SK-N-SH treated with all-trans-retinoic acid at 6 μM for 48 hours (cell line): ENCODE measurements at regions not wholly inside any gene's neighbourhood (a gene's known extent, or its start where the extent isn't known, plus 50 kb on each side); places are given as distances from the start of the nearest gene placed in this dataset.

Source experiments
- ATAC-seq: fragments of 200-7000 bp; cut with Tn5 transposase; 3 replicates; pipeline ENCODE4 v1.9.1; 2020; ENCODE audit warnings: mild to moderate bottlenecking, moderate library complexity
- ARNTL ChIP-seq: fragments of 450-650 bp; formaldehyde crosslinking; IDR thresholded peaks from 2 replicates; pipeline ENCODE4 v1.5.0; 2020; ENCODE audit warnings: low read depth, mild to moderate bottlenecking, moderate library complexity, borderline replicate concordance
- BACH2 ChIP-seq: fragments of 250-450 bp; sonication (Bioruptor Pico); IDR thresholded peaks from 2 replicates; pipeline ENCODE4 v1.9.0; 2021; ENCODE audit warnings: mild to moderate bottlenecking, borderline replicate concordance
- CSDC2 ChIP-seq: fragments of 250-450 bp; sonication (Bioruptor Pico); IDR thresholded peaks from 2 replicates; pipeline ENCODE4 v1.5.0; 2020; ENCODE audit warnings: mild to moderate bottlenecking, moderate library complexity
- CSRNP3 ChIP-seq: fragments of 250-450 bp; sonication (Bioruptor Pico); IDR thresholded peaks from 2 replicates; pipeline ENCODE4 v1.5.1; 2021; ENCODE audit warnings: mild to moderate bottlenecking, moderate library complexity
- ESRRG ChIP-seq: fragments of 250-450 bp; sonication (Bioruptor Pico); IDR thresholded peaks from 2 replicates; pipeline ENCODE4 v1.6.1; 2021; ENCODE audit warnings: mild to moderate bottlenecking
- ISL1 ChIP-seq: fragments of 250-450 bp; sonication (Bioruptor Pico); IDR thresholded peaks from 2 replicates; pipeline ENCODE4 v2.1.2; 2022; ENCODE audit warnings: mild to moderate bottlenecking, moderate library complexity
- OSR1 ChIP-seq: fragments of 250-450 bp; sonication (Bioruptor Pico); IDR thresholded peaks from 2 replicates; pipeline ENCODE4 v1.8.0; 2022; ENCODE audit warnings: moderate library complexity, mild to moderate bottlenecking, inconsistent platforms
- PATZ1 ChIP-seq: fragments of 250-450 bp; sonication (Bioruptor Pico); IDR thresholded peaks from 2 replicates; pipeline ENCODE4 v1.8.0; 2020; ENCODE audit warnings: mild to moderate bottlenecking, moderate library complexity, borderline replicate concordance
- POU6F1 ChIP-seq: fragments of 250-450 bp; sonication (Bioruptor Pico); IDR thresholded peaks from 2 replicates; pipeline ENCODE4 v1.8.0; 2021; ENCODE audit warnings: low read depth, mild to moderate bottlenecking, moderate library complexity, borderline replicate concordance
- PPARA ChIP-seq: fragments of 250-450 bp; sonication (Bioruptor Pico); IDR thresholded peaks from 2 replicates; pipeline ENCODE4 v1.5.0; 2020; ENCODE audit warnings: mild to moderate bottlenecking, borderline replicate concordance
- RARB ChIP-seq: fragments of 250-450 bp; sonication (Bioruptor Pico); IDR thresholded peaks from 2 replicates; pipeline ENCODE4 v1.8.0; 2021; ENCODE audit warnings: mild to moderate bottlenecking, moderate library complexity
- SNAI2 ChIP-seq: fragments of 250-450 bp; sonication (Bioruptor Pico); IDR thresholded peaks from 2 replicates; pipeline ENCODE4 v1.5.0; 2020; ENCODE audit warnings: mild to moderate bottlenecking, moderate library complexity
- TOX ChIP-seq: fragments of 250-450 bp; sonication (Bioruptor Pico); IDR thresholded peaks from 2 replicates; pipeline ENCODE4 v1.8.0; 2021; ENCODE audit warnings: mild to moderate bottlenecking, moderate library complexity, borderline replicate concordance
- ZC3H10 ChIP-seq: fragments of 250-450 bp; sonication (Bioruptor Pico); IDR thresholded peaks from 2 replicates; pipeline ENCODE4 v1.5.1; 2021; ENCODE audit warnings: mild to moderate bottlenecking, moderate library complexity
- ZFP3 ChIP-seq: fragments of 250-450 bp; sonication (Bioruptor Pico); IDR thresholded peaks from 2 replicates; pipeline ENCODE4 v1.5.0; 2020; ENCODE audit warnings: mild to moderate bottlenecking, moderate library complexity
- ZFP30 ChIP-seq: fragments of 450-650 bp; formaldehyde crosslinking; IDR thresholded peaks from 2 replicates; pipeline ENCODE4 v1.5.0; 2022; ENCODE audit warnings: mild to moderate bottlenecking, moderate library complexity
- ZNF565 ChIP-seq: fragments of 450-650 bp; formaldehyde crosslinking; conservative IDR thresholded peaks from 2 replicates; pipeline ENCODE4 v1.5.0; 2020; ENCODE audit warnings: low read depth, mild to moderate bottlenecking, moderate library complexity
- ZNF70 ChIP-seq: fragments of 450-650 bp; formaldehyde crosslinking; IDR thresholded peaks from 2 replicates; pipeline ENCODE4 v1.5.0; 2020; ENCODE audit warnings: mild to moderate bottlenecking, moderate library complexity
- ZNF8 ChIP-seq: fragments of 450-650 bp; formaldehyde crosslinking; IDR thresholded peaks from 2 replicates; pipeline ENCODE4 v1.5.0; 2020; ENCODE audit warnings: mild to moderate bottlenecking, moderate library complexity
- TF ChIP-seq, protein P1 (sequence below): fragments of 250-450 bp; sonication (Bioruptor Pico); IDR thresholded peaks from 2 replicates; pipeline ENCODE4 v1.5.1; 2020; ENCODE audit warnings: low read depth, mild to moderate bottlenecking, moderate library complexity

DNA sequence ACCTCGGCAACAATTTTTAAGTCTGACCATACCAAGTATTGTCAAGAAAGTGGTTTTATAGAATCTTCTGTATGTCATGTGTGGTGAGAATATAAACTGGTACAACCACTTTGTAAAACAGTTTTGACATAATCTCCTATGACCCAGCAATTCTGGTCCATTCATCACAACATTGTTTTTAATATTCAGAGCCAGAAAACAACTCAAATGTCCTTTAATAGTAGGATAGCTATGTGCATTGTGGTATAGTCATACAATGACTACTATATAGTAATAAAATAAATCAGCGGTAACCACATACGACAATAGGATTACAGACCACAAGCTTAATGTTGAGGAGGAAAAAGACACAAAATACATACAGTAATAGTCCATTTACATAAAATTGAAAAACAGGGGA lies 175.2 kb upstream of the SPATS2L start (continued):
- TF ChIP-seq, protein P1, sequence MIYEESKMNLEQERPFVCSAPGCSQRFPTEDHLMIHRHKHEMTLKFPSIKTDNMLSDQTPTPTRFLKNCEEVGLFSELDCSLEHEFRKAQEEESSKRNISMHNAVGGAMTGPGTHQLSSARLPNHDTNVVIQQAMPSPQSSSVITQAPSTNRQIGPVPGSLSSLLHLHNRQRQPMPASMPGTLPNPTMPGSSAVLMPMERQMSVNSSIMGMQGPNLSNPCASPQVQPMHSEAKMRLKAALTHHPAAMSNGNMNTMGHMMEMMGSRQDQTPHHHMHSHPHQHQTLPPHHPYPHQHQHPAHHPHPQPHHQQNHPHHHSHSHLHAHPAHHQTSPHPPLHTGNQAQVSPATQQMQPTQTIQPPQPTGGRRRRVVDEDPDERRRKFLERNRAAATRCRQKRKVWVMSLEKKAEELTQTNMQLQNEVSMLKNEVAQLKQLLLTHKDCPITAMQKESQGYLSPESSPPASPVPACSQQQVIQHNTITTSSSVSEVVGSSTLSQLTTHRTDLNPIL: no peak
- no peak for TF ChIP-seq CSRNP3 (CRISPR knock-in tag)
- TF ChIP-seq ARNTL (CRISPR knock-in tag): no peak
- no peak for TF ChIP-seq ISL1 (CRISPR knock-in tag)
- no peak for TF ChIP-seq ZNF565 (CRISPR knock-in tag)
- TF ChIP-seq ZFP30: no peak
- TF ChIP-seq PPARA (CRISPR knock-in tag): no peak

GRCh38 chr2:200135082-200135481 lies 171.4 kb upstream of the SPATS2L start:
- TF ChIP-seq ISL1 (CRISPR knock-in tag) (no peak), ESRRG (CRISPR knock-in tag) (no peak), ZFP3 (CRISPR knock-in tag) (no peak), ZNF8 (CRISPR knock-in tag) (no peak), PATZ1 (CRISPR knock-in tag) (no peak), SNAI2 (no peak), CSDC2 (no peak), BACH2 (CRISPR knock-in tag) (no peak), ZFP30 (no peak)
- ATAC-seq: no peak

DNA sequence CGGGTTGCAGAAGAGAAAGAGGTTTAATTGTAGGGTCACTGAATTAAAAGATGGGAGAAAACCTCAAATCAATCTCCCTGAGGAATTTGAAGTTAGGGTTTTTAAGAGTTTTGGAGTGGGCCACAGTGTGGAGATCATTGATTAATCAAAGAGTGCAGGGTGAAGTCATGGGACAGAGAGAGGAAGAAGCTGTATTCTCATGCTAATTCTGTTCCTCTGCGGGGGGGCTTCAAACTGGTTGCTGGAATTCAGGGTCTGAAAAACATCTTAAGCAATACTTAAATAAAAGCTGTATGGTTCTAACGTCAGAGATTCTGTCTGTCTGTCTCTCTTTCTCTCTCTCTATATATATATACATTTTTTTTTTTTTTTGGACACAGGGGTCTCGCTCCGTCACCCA lies 169.8 kb upstream of the SPATS2L start:
- no peak for ATAC-seq
- TF ChIP-seq POU6F1 (CRISPR knock-in tag) (no peak), ZNF70 (CRISPR knock-in tag) (no peak), ARNTL (CRISPR knock-in tag) (no peak), ZC3H10 (CRISPR knock-in tag) (no peak), CSDC2 (no peak)
- TF ChIP-seq, protein P1: no peak

- TF ChIP-seq ISL1 (CRISPR knock-in tag): no peak
- TF ChIP-seq TOX: no peak
- TF ChIP-seq OSR1 (CRISPR knock-in tag): no peak
- no peak for TF ChIP-seq ZNF565 (CRISPR knock-in tag)
- no peak for ATAC-seq
These were observed 169.2 kb upstream of the SPATS2L start for GRCh38 chr2:200137271-200137670.

DNA sequence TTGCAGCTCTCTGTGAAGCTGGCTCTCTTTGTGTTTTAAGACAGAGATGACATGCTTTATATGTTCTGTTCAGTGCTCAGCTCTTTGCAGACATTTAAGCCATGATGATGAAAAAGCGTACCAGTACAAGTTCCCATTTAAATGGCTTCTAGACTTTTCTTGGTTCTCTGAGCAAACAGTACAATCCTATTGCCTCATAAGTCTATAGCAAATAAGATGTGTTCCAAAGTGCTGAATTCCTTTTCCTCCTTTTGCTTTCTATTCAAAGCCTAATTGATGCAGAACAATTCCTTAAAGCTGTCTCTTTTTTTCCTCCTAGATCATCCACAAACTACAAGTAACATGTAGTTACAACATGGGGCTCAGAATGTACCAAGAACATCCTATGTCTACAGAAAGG lies 168.8 kb upstream of the SPATS2L start:
- ATAC-seq: no peak
- TF ChIP-seq ZNF8 (CRISPR knock-in tag): no peak
- TF ChIP-seq PPARA (CRISPR knock-in tag): no peak
- TF ChIP-seq CSRNP3 (CRISPR knock-in tag): no peak
- TF ChIP-seq ZNF70 (CRISPR knock-in tag): no peak
- TF ChIP-seq, protein P1: no peak
- TF ChIP-seq ISL1 (CRISPR knock-in tag): no peak
- no peak for TF ChIP-seq ZFP30
- no peak for TF ChIP-seq POU6F1 (CRISPR knock-in tag)
- TF ChIP-seq SNAI2: no peak
- TF ChIP-seq ZNF565 (CRISPR knock-in tag): no peak
- no peak for TF ChIP-seq TOX
- no peak for TF ChIP-seq RARB
- TF ChIP-seq CSDC2: no peak
- no peak for TF ChIP-seq ESRRG (CRISPR knock-in tag)
